Upper lobe of right lung (tissue), 1 donor: ENCODE measurements at regions not wholly inside any gene's neighbourhood (a gene's known extent, or its start where the extent isn't known, plus 50 kb on each side); places are given as distances from the start of the nearest gene placed in this dataset.

Source experiments
- ATAC-seq: fragments of 200-7000 bp; cut with Tn5 transposase; one replicate; pipeline ENCODE4 v1.9.1; 2020; ENCODE audit warnings: mild to moderate bottlenecking, moderate library complexity
- DNase-seq: peaks from one replicate; pipeline ENCODE4 v3.0.0-alpha.2; 2020
- H3K27ac ChIP-seq: fragments of 200-600 bp; one replicate; pipeline ENCODE4 v1.8.0; 2022
- H3K27me3 ChIP-seq: fragments of 200-600 bp; one replicate; pipeline ENCODE4 v1.8.0; 2022; ENCODE audit warnings: mild to moderate bottlenecking
- H3K36me3 ChIP-seq: fragments of 200-600 bp; one replicate; pipeline ENCODE4 v1.8.0; 2022
- H3K4me1 ChIP-seq: fragments of 200-600 bp; one replicate; pipeline ENCODE4 v1.8.0; 2022
- H3K4me3 ChIP-seq: fragments of 200-600 bp; one replicate; pipeline ENCODE4 v1.8.0; 2022; ENCODE audit warnings: mild to moderate bottlenecking
- H3K9me3 ChIP-seq: fragments of 200-600 bp; one replicate; pipeline ENCODE4 v1.8.0; 2022
- CTCF ChIP-seq: fragments of 200-600 bp; IDR thresholded peaks from one replicate; pipeline ENCODE4 v1.8.0; 2022; ENCODE audit warnings: antibody characterized with exemption
- intact Hi-C: fragments of 100-400 bp; cut with DNase I; formaldehyde crosslinking; loops from one replicate; pipeline ENCODE4 v1.11.0; 2022
- donor health status: DM: no; HTN: yes; CAD: no; lungs with severe emphysema.

GRCh38 chr4:100130964-100131363 is 59.3 kb downstream of the DDIT4L start:
- Histone ChIP-seq H3K27me3 (no peaks in the 10 kb centered on the region), H3K4me1 (no peaks in the 10 kb centered on the region), H3K27ac (no peak overlapping the region), H3K9me3 (no peaks in the 10 kb centered on the region), H3K4me3 (no peak overlapping the region), H3K36me3 (no peaks in the 10 kb centered on the region)
- no peak for TF ChIP-seq CTCF
- intact Hi-C loops: no loop called here
- ATAC-seq (no peak), DNase-seq (no peak)

GRCh38 chr4:100130491-100130890 is 59.8 kb downstream of the DDIT4L start:
- no peaks in the 10 kb centered on the region for H3K4me1 ChIP-seq
- no peak for ATAC-seq
- intact Hi-C loops: no loop called here

GRCh38 chr4:100129774-100130173 is 60.5 kb downstream of the DDIT4L start:
- intact Hi-C loops: no loop called here
- TF ChIP-seq CTCF: no peak
- Histone ChIP-seq H3K4me1 (no peaks in the 10 kb centered on the region), H3K4me3 (no peak overlapping the region), H3K27me3 (no peaks in the 10 kb centered on the region), H3K36me3 (no peaks in the 10 kb centered on the region), H3K9me3 (no peaks in the 10 kb centered on the region), H3K27ac (no peak overlapping the region)
- ATAC-seq (no peak), DNase-seq (no peak)

More at GRCh38 chr4:100130491-100130890, 59.8 kb downstream of the DDIT4L start:
- H3K9me3 ChIP-seq: no peaks in the 10 kb centered on the region
- H3K36me3 ChIP-seq: no peaks in the 10 kb centered on the region
- H3K4me3 ChIP-seq: no peak overlapping the region
- no peak for TF ChIP-seq CTCF
- no peaks in the 10 kb centered on the region for H3K27me3 ChIP-seq
- DNase-seq: no peak
- no peak overlapping the region for H3K27ac ChIP-seq

DNA sequence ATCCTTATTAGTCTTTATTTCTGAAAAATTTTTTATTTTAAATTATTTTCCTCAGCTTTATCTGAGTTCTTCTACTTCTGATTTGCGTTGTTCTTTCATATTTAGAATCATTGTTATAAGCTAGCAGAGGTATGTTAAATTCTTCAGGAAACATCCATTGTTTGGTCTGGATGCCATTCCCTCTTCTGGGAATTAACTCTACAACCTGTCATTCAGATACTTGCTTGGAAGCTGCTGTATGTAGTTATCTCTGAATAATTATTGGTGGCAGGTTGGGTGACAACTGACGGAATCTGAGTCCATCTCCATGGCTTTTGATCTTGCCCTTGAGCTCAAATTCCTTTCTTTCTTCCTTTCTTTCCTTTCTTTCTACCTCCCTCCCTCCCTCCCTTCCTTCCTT is 61.9 kb downstream of the DDIT4L start:
- H3K4me1 ChIP-seq: no peaks in the 10 kb centered on the region
- no peaks in the 10 kb centered on the region for H3K9me3 ChIP-seq
- no peak for DNase-seq
- no peak for ATAC-seq
- no peak overlapping the region for H3K27ac ChIP-seq
- TF ChIP-seq CTCF: no peak
- intact Hi-C loops: no loop called here
- no peak overlapping the region for H3K4me3 ChIP-seq
- H3K36me3 ChIP-seq: no peaks in the 10 kb centered on the region
- no peaks in the 10 kb centered on the region for H3K27me3 ChIP-seq

- no peak overlapping the region for H3K4me3 ChIP-seq
- H3K9me3 ChIP-seq: no peaks in the 10 kb centered on the region
- H3K27me3 ChIP-seq: no peaks in the 10 kb centered on the region
- ATAC-seq: no peak
- no peak for TF ChIP-seq CTCF
- no peaks in the 10 kb centered on the region for H3K4me1 ChIP-seq
- DNase-seq: no peak
- intact Hi-C loops: no loop called here
- H3K27ac ChIP-seq: no peak overlapping the region
- H3K36me3 ChIP-seq: no peaks in the 10 kb centered on the region
Measured at GRCh38 chr4:100124715-100125114, 65.6 kb downstream of the DDIT4L start.

- intact Hi-C loops: no loop called here
- no peaks in the 10 kb centered on the region for H3K4me1 ChIP-seq
- ATAC-seq (no peak), DNase-seq (no peak)
- H3K27me3 ChIP-seq: no peaks in the 10 kb centered on the region
- no peak overlapping the region for H3K27ac ChIP-seq
- H3K4me3 ChIP-seq: no peak overlapping the region
- no peak for TF ChIP-seq CTCF
- no peaks in the 10 kb centered on the region for H3K36me3 ChIP-seq
- H3K9me3 ChIP-seq: no peaks in the 10 kb centered on the region
Measured at GRCh38 chr4:100118181-100118580, 72.1 kb downstream of the DDIT4L start.
